ENCODE measurements at regions not wholly inside any gene's neighbourhood (a gene's known extent, or its start where the extent isn't known, plus 50 kb on each side); places are given as distances from the start of the nearest gene placed in this dataset.

DNA sequence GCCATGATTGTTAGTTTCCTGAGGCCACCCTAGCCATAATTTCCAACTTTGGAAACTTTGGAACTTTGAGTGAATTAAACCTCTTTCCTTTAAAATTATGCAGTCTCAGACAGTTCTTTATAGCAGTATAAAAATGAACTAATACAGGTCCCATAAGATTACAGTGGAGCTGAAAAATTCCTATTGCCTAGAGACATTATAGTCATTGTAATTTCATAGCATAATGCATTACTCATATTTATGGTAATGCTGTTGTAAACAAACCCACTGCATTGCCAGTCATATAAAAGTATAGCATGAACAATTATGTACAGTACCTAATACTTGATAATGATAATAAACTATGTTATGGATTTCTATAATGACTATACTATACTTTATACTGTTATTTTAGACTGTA is 88.0 kb upstream of the TMEM229A start:
- TF ChIP-seq POLR2A (IDR thresholded peaks at IDR 0.05) (no peak), CTCF (IDR thresholded peaks at IDR 0.05) (no peak), EP300 (IDR thresholded peaks at IDR 0.05) (no peak)

All from ovary (tissue), 3 donors.